AG04450 (cell line): ENCODE measurements at regions not wholly inside any gene's neighbourhood (a gene's known extent, or its start where the extent isn't known, plus 50 kb on each side); places are given as distances from the start of the nearest gene placed in this dataset.
A peak's percentile ranks its signal among the peaks of the same experiment; 100 is the strongest.

Source experiments
- CTCF ChIA-PET: fragments of 300-600, 350-600 bp; formaldehyde crosslinking; extraction: SDS; loops from one replicate; lab custom pipeline; 2022; ENCODE audit warnings: antibody characterized with exemption, inconsistent platforms; lab: Charles Lee
- POLR2A ChIA-PET: fragments of 350-600 bp; formaldehyde crosslinking; extraction: SDS; loops from one replicate; lab custom pipeline; 2021; ENCODE audit warnings: antibody characterized with exemption, inconsistent platforms; lab: Yijun Ruan, JAX
- DNase-seq: peaks from one replicate; pipeline ENCODE4 v3.0.0-alpha.2; 2011; ENCODE audit warnings: low read depth, low spot score
- H3K27ac ChIP-seq: one replicate; pipeline ENCODE4 v1.5.1; 2012; ENCODE audit warnings: low read depth, low read length, control low read depth
- H3K27me3 ChIP-seq: one replicate; pipeline ENCODE4 v1.6.0; 2012; ENCODE audit warnings: low read length; ENCODE audit not compliant: control insufficient read depth, insufficient read depth
- H3K4me3 ChIP-seq: 2 replicates; pipeline ENCODE4 v1.5.1; 2011; ENCODE audit warnings: mild to moderate bottlenecking, low read depth, low read length, control low read depth
- H3K9me3 ChIP-seq: 2 replicates; pipeline ENCODE4 v1.5.1; 2012; ENCODE audit warnings: low read length; ENCODE audit not compliant: control insufficient read depth, insufficient read depth
- CTCF ChIP-seq: IDR thresholded peaks from 2 replicates; pipeline ENCODE4 v1.5.1; 2011; ENCODE audit warnings: low read depth, low read length, control low read depth, inconsistent platforms

GRCh38 chr5:110894805-110895204, 156.0 kb downstream of the SLC25A46 start:
- Histone ChIP-seq H3K4me3 (no peak overlapping the region), H3K27ac (no peak overlapping the region), H3K9me3 (peaks cover 13% of the 10 kb centered on the region), H3K27me3 (no peaks in the 10 kb centered on the region)
- CTCF ChIA-PET, result interaction anchor here (0.5 kb wide), 1 partner anchor 1954 kb away, joined by 3 read pairs; no protein-coding TSS in a partner anchor
- no peak for TF ChIP-seq CTCF
- no peak for DNase-seq
- POLR2A ChIA-PET, result no interaction called here

GRCh38 chr5:110896901-110897300, 158.1 kb downstream of the SLC25A46 start:
- no peaks in the 10 kb centered on the region for H3K27me3 ChIP-seq
- no peak for TF ChIP-seq CTCF
- H3K4me3 ChIP-seq, result no peak overlapping the region
- peaks cover 13% of the 10 kb centered on the region for H3K9me3 ChIP-seq
- H3K27ac ChIP-seq, result no peak overlapping the region
- peak; percentile 56 for DNase-seq
- ChIA-PET CTCF (no interaction called here), POLR2A (no interaction called here)

GRCh38 chr5:110899566-110900412, 161.0 kb downstream of the SLC25A46 start:
- ChIA-PET CTCF (no interaction called here), POLR2A (interaction anchor here (0.6 to 1.1 kb wide), 2 partner anchors 17 kb away, joined by 3 to 14 read pairs; no protein-coding TSS in a partner anchor)
- H3K27me3 ChIP-seq, result no peaks in the 10 kb centered on the region
- TF ChIP-seq CTCF, result no peak
- no peak overlapping the region for H3K4me3 ChIP-seq
- no peak for DNase-seq
- no peak overlapping the region for H3K27ac ChIP-seq
- no peaks in the 10 kb centered on the region for H3K9me3 ChIP-seq

- H3K4me3 ChIP-seq, result no peak overlapping the region
- H3K27me3 ChIP-seq, result no peaks in the 10 kb centered on the region
- H3K27ac ChIP-seq, result no peak overlapping the region
- ChIA-PET POLR2A (interaction anchor here (0.7 to 1.1 kb wide), 2 partner anchors 16 to 143 kb away, joined by 3 to 14 read pairs; no protein-coding TSS in a partner anchor), CTCF (no interaction called here)
- peak; percentile 76 for DNase-seq
- TF ChIP-seq CTCF, result no peak
- no peaks in the 10 kb centered on the region for H3K9me3 ChIP-seq
Measured at GRCh38 chr5:110900829-110901228, 162.0 kb downstream of the SLC25A46 start.

GRCh38 chr5:110903966-110904365, 165.2 kb downstream of the SLC25A46 start:
- Histone ChIP-seq H3K27me3 (no peaks in the 10 kb centered on the region), H3K27ac (no peak overlapping the region), H3K9me3 (no peaks in the 10 kb centered on the region), H3K4me3 (no peak overlapping the region)
- DNase-seq, result no peak
- no peak for TF ChIP-seq CTCF
- ChIA-PET CTCF (no interaction called here), POLR2A (no interaction called here)
